ENCODE measurements at regions not wholly inside any gene's neighbourhood (a gene's known extent, or its start where the extent isn't known, plus 50 kb on each side); places are given as distances from the start of the nearest gene placed in this dataset.
A peak's percentile ranks its signal among the peaks of the same experiment; 100 is the strongest.

DNA sequence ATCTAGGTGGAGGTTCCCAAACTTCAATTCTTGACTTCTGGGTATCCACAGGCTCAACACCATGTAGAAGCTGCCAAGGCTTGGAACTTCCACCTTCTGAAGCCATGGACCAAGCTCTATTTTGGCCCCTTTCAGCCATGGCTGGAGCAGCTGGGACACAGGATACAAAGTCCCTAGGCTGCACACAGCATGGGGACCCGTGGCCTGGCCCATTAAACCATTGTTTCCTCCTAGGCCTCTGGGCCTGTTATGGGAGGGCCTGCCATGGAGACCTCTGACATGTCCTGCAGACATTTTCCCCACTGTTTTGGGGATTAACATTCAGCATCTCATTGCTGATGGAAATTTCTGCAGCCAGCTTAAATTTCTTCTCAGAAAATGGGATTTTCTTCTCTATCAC lies 1908.0 kb downstream of the EFNA5 start:
- ChIA-PET POLR2A (no interaction called here), CTCF (no interaction called here)
- Histone ChIP-seq H3K4me2 (no peak overlapping the region), H3K9ac (no peak overlapping the region), H3K27ac (ENCODE audit: low read depth in 2 of 2, low read length in 1 of 2) (no peak overlapping the region), H3K36me3 (replicated peaks in 1 of 2; ENCODE audit: control insufficient read depth in 1 of 2, insufficient read depth in 2 of 2, low read length in 1 of 2) (no peaks in the 10 kb centered on the region), H3K4me1 (ENCODE audit: control insufficient read depth in 1 of 2, insufficient read depth in 2 of 2, low read depth in 1 of 2, low read length in 1 of 2) (no peaks in the 10 kb centered on the region), H3K79me2 (ENCODE audit: insufficient read depth) (no peaks in the 10 kb centered on the region), H4K20me1 (ENCODE audit: insufficient read depth) (no peaks in the 10 kb centered on the region), H3F3A (replicated peaks; ENCODE audit: insufficient read depth) (no peaks in the 10 kb centered on the region), H3K9me2 (no peaks in the 10 kb centered on the region), H3K9me3 (no peaks in the 10 kb centered on the region), H3K4me3 (ENCODE audit: low read depth in 2 of 2, low read length in 1 of 2) (no peak overlapping the region), H2AFZ (ENCODE audit: low read depth) (no peak overlapping the region), H3K27me3 (ENCODE audit: insufficient read depth) (no peaks in the 10 kb centered on the region)
- no CpG with 5 or more reads among the region's 1 CpG for WGBS (ENCODE audit: low lambda C conversion rate)
- DNase-seq: no peak
- TF ChIP-seq TAF1 (IDR thresholded peaks at IDR 0.05; ENCODE audit: borderline replicate concordance, low read depth, low read length) (no peak), FOSL2 (IDR thresholded peaks at IDR 0.05; ENCODE audit: borderline replicate concordance, low read depth) (no peak), FOXJ3 (CRISPR knock-in tag; IDR thresholded peaks at IDR 0.05) (no peak), TCF12 (IDR thresholded peaks at IDR 0.05) (no peak), NFIC (IDR thresholded peaks at IDR 0.05; ENCODE audit: borderline replicate concordance) (no peak), EZH2phosphoT487 (IDR thresholded peaks at IDR 0.05; ENCODE audit: borderline replicate concordance, low read depth) (no peak), SIN3A (IDR thresholded peaks at IDR 0.05; ENCODE audit: borderline replicate concordance, low read depth, low read length) (no peak), RAD21 (IDR thresholded peaks at IDR 0.05; ENCODE audit: low read length) (no peak)
- TF ChIP-seq, protein P1, sequence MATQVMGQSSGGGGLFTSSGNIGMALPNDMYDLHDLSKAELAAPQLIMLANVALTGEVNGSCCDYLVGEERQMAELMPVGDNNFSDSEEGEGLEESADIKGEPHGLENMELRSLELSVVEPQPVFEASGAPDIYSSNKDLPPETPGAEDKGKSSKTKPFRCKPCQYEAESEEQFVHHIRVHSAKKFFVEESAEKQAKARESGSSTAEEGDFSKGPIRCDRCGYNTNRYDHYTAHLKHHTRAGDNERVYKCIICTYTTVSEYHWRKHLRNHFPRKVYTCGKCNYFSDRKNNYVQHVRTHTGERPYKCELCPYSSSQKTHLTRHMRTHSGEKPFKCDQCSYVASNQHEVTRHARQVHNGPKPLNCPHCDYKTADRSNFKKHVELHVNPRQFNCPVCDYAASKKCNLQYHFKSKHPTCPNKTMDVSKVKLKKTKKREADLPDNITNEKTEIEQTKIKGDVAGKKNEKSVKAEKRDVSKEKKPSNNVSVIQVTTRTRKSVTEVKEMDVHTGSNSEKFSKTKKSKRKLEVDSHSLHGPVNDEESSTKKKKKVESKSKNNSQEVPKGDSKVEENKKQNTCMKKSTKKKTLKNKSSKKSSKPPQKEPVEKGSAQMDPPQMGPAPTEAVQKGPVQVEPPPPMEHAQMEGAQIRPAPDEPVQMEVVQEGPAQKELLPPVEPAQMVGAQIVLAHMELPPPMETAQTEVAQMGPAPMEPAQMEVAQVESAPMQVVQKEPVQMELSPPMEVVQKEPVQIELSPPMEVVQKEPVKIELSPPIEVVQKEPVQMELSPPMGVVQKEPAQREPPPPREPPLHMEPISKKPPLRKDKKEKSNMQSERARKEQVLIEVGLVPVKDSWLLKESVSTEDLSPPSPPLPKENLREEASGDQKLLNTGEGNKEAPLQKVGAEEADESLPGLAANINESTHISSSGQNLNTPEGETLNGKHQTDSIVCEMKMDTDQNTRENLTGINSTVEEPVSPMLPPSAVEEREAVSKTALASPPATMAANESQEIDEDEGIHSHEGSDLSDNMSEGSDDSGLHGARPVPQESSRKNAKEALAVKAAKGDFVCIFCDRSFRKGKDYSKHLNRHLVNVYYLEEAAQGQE (IDR thresholded peaks at IDR 0.05; ENCODE audit: low read depth, low read length): no peak
- TF ChIP-seq, protein P2, sequence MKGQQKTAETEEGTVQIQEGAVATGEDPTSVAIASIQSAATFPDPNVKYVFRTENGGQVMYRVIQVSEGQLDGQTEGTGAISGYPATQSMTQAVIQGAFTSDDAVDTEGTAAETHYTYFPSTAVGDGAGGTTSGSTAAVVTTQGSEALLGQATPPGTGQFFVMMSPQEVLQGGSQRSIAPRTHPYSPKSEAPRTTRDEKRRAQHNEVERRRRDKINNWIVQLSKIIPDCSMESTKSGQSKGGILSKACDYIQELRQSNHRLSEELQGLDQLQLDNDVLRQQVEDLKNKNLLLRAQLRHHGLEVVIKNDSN (IDR thresholded peaks at IDR 0.05; ENCODE audit: borderline replicate concordance, low read depth): no peak
- TF ChIP-seq, protein P3, sequence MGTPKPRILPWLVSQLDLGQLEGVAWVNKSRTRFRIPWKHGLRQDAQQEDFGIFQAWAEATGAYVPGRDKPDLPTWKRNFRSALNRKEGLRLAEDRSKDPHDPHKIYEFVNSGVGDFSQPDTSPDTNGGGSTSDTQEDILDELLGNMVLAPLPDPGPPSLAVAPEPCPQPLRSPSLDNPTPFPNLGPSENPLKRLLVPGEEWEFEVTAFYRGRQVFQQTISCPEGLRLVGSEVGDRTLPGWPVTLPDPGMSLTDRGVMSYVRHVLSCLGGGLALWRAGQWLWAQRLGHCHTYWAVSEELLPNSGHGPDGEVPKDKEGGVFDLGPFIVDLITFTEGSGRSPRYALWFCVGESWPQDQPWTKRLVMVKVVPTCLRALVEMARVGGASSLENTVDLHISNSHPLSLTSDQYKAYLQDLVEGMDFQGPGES (IDR thresholded peaks at IDR 0.05; ENCODE audit: low read depth, low read length): no peak

DNA sequence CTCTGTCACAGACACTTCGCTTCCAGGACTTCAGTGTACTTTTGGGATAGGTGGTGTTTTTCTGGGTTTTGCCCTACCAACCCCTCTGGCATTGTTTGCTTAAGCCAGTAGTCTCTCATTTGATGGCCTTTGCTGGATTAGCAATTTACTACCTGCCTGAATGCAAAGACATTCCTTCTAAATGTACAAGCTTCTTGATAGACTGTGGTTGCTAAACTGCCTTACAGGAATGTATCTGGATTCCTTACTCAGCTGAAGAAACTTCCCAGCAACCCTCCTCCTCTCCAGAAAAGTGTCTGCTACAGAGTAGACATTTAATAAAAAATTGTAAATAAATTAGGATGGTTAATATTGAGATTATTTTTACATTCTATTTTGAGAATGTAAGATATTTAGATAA lies 1916.7 kb downstream of the EFNA5 start:
- H3K9me3 ChIP-seq: no peaks in the 10 kb centered on the region
- no peaks in the 10 kb centered on the region for H4K20me1 ChIP-seq (ENCODE audit: insufficient read depth)
- 50% methylated on average over 1 of the region's 1 CpG for WGBS (ENCODE audit: low lambda C conversion rate)
- ChIA-PET CTCF (no interaction called here), POLR2A (no interaction called here)
- no peak overlapping the region for H3K4me2 ChIP-seq
- H3K79me2 ChIP-seq (ENCODE audit: insufficient read depth): no peaks in the 10 kb centered on the region; the same call in 1 of the 2 replicates
- TF ChIP-seq, protein P2 (IDR thresholded peaks at IDR 0.05; ENCODE audit: borderline replicate concordance, low read depth): no peak
- no peak for TF ChIP-seq CHD2 (IDR thresholded peaks at IDR 0.05; ENCODE audit: low read length, partially characterized antibody)
- TF ChIP-seq, protein P4, sequence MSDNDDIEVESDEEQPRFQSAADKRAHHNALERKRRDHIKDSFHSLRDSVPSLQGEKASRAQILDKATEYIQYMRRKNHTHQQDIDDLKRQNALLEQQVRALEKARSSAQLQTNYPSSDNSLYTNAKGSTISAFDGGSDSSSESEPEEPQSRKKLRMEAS (IDR thresholded peaks at IDR 0.05; ENCODE audit: low read depth): no peak
- no peak for TF ChIP-seq NRF1 (IDR thresholded peaks at IDR 0.05; ENCODE audit: low read depth, low read length)
- TF ChIP-seq RAD21 (IDR thresholded peaks at IDR 0.05; ENCODE audit: low read length): no peak
- no peak for TF ChIP-seq JUND (IDR thresholded peaks at IDR 0.05)
- no peak for TF ChIP-seq EP300 (IDR thresholded peaks at IDR 0.05; ENCODE audit: borderline replicate concordance in 1 of 2, low read depth in 1 of 2, low read length in 1 of 2)
- no peak for TF ChIP-seq MEF2A (IDR thresholded peaks at IDR 0.05; ENCODE audit: borderline replicate concordance, low read depth)
- no peak for TF ChIP-seq SIN3A (IDR thresholded peaks at IDR 0.05; ENCODE audit: borderline replicate concordance, low read depth, low read length)
- TF ChIP-seq, protein P5, sequence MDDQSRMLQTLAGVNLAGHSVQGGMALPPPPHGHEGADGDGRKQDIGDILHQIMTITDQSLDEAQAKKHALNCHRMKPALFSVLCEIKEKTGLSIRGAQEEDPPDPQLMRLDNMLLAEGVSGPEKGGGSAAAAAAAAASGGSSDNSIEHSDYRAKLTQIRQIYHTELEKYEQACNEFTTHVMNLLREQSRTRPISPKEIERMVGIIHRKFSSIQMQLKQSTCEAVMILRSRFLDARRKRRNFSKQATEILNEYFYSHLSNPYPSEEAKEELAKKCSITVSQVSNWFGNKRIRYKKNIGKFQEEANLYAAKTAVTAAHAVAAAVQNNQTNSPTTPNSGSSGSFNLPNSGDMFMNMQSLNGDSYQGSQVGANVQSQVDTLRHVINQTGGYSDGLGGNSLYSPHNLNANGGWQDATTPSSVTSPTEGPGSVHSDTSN (IDR thresholded peaks at IDR 0.05): no peak; the same call in 1 of the 2 replicates
- no peak for TF ChIP-seq RXRA (IDR thresholded peaks at IDR 0.05; ENCODE audit: borderline replicate concordance, low read depth)
- TF ChIP-seq ELF1 (IDR thresholded peaks at IDR 0.05): no peak
- TF ChIP-seq GABPA (IDR thresholded peaks at IDR 0.05; ENCODE audit: low read depth): no peak
- H3F3A ChIP-seq (replicated peaks; ENCODE audit: insufficient read depth): peaks cover 3% of the 10 kb centered on the region
- no peak overlapping the region for H3K4me3 ChIP-seq (ENCODE audit: low read depth in 2 of 2, low read length in 1 of 2)
- no peaks in the 10 kb centered on the region for H3K4me1 ChIP-seq (ENCODE audit: control insufficient read depth in 1 of 2, insufficient read depth in 2 of 2, low read depth in 1 of 2, low read length in 1 of 2)
- no peak overlapping the region for H3K9ac ChIP-seq
- no peaks in the 10 kb centered on the region for H3K27me3 ChIP-seq (ENCODE audit: insufficient read depth)
- no peaks in the 10 kb centered on the region for H3K36me3 ChIP-seq (replicated peaks in 1 of 2; ENCODE audit: control insufficient read depth in 1 of 2, insufficient read depth in 2 of 2, low read length in 1 of 2)
- DNase-seq: no peak
- H2AFZ ChIP-seq (ENCODE audit: low read depth): peak overlapping the region; percentile 8; the same call in 1 of the 2 replicates
- H3K9me2 ChIP-seq: no peaks in the 10 kb centered on the region
- peak overlapping the region in 1 of 2 experiments; percentile 28; a peak in 1 of 4 replicates for H3K27ac ChIP-seq (ENCODE audit: low read depth in 2 of 2, low read length in 1 of 2)
